NCI-H510A treated with DMSO at 0.1 percent for 48 hours (cell line): ENCODE measurements at regions not wholly inside any gene's neighbourhood (a gene's known extent, or its start where the extent isn't known, plus 50 kb on each side); places are given as distances from the start of the nearest gene placed in this dataset.
A peak's percentile ranks its signal among the peaks of the same experiment; 100 is the strongest.
"Not testable (repeated sequence)": the region's sequence is repeated elsewhere in the genome, so short reads cannot be mapped to it uniquely, and the experiment has no call there.

Experiments
- DNase-seq: peaks from one replicate; lab custom pipeline; 2025; lab: John Stamatoyannopoulos, UW

DNA sequence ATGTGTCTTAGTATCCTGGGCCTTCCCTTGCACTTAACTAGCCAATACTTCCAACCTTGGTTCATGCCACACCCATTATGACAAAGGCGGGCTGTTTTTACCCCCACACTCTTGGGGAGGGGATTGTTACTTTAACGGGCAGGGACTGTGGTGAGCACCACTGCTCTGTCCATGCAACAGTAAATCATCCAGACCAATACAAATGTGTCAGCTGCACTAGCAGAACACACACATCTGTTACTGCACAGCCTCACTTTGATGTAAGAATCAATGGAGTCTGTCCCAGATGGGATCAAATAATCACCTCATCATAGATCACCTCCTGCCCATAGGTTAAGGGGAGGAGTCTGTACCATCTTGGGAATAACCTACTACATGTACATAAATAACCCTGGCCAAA lies 58.1 kb downstream of the NPAP1 start:
- DNase-seq, result no peak

DNA sequence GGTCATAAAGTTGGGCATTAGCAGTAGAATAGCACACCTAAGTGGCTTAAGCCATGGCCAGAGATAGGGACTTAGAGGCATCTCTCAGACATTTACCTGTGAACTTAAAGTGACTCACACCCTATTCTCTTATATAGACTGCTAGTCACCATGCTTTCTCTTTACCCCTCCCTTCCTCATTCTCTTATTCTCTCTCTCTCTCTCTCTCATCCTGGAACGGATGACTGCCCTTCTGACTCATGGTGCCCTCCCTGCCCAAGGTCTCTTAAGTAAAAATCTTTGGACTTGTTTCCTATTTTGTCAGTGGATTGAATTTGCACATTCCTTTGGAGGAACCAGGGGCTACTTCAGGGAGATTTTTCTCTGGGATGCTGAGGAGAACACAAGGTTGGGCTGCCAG lies 58.8 kb downstream of the NPAP1 start:
- no peak for DNase-seq

DNA sequence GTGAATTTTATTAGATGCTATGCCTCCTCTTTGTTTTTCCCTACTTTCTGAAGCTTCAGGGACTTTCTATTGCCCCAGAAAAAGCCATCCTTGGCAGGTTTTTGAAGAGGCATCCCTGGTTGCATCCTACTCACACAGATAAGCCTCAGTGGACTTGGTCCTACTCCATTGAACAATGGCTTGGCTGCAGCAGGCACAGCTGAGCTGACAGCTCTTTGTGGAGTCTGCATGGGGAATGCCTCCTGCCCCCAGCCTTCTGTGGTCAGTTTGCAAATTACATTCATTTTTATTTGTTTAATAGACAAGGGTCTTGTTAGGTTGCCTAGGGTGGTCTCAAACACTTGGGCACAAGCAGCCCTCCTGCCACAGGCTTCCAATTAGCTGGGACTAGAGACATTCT lies 69.7 kb downstream of the NPAP1 start:
- no peak for DNase-seq

GRCh38 chr15:24746094-24746493 lies 70.5 kb downstream of the NPAP1 start:
- no peak for DNase-seq

DNA sequence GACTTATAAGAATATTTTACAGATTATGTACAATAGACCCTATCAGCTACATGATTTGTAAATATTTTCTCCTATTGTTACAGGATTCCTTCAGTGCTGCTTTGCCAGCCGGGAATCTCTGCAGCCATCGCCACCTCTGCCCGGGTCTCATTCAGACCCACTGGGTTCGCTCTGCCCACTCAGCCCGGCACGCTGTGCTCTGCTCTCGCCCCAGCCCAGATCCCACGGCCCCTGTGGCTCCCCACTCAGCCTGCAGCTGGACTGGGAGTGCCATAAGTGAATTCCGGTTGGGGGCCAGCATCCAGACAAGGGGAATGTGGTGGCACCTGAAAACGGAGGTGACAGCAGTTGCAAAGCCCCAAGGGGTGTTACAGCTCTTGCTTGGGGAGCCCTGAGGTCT lies 71.8 kb downstream of the NPAP1 start:
- no peak for DNase-seq

DNA sequence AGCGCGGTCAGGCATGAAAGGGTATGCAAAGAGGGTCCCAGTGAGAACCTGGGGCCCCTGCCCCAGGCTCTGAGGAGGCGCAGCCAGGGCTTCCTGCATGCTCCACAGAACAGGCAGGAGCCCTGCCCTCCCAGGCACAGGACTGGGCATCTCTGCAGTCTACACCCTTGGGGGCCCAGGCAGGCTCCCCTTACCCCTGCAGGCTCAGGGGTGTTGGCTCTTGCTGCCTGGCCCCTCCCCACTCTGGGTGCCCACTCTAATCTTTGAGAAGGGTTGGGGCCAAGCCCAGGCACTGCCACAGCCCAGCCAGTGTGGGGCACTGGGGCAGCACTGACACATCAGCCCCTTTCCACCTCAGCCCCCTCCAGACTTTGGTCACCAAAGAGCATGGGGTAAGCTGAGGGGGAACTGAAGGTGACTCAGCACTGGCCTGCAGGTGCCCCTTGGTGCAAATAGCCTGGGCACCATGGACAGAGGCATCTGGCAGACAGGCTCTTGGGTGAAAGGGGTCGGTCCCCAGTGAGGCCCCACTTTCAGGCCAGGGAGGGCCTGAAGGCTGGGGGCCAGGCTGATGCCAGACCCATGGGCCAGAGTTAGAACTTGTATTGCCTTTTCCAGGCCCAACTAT lies 73.4 kb downstream of the NPAP1 start:
- DNase-seq, result no peak

DNA sequence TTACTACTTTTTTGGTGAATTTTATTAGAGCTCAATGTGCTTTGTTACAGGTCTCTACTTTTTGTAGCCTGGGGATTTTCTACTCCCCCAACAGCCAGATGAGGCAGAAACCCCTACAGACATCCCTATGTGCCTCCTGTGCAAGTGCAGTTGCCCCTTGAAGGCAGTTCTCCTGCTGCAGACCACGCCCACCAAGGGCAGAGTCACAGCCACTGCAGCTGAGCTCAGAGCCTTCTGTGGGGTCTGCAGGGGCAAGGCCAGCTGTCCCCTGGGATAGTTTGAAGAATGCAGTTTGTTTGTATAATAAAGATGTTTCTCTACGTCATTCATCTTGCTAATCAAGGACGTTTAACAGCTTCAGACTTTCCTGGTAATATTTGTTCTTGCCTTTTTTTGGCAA lies 76.8 kb downstream of the NPAP1 start:
- DNase-seq, result no peak

DNA sequence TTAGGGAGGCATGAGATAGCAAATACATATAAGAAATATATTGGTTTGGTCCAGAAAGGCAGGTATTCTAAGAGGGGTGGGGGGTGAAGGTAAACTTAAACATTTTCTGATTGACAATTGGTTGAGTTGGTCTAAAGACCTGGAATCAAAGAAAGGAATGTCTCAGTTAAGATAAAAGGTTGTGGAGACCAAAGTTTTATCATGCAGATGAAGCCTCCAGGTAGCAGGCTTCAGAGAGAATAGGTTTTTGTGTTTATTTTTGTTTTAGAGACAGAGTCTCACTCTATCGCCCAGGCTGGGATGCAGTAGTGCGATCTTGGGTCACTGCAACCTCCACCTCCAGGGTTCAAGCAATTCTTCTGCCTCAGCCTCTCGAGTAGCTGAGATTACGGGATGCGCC lies 80.5 kb downstream of the NPAP1 start:
- no peak for DNase-seq

DNA sequence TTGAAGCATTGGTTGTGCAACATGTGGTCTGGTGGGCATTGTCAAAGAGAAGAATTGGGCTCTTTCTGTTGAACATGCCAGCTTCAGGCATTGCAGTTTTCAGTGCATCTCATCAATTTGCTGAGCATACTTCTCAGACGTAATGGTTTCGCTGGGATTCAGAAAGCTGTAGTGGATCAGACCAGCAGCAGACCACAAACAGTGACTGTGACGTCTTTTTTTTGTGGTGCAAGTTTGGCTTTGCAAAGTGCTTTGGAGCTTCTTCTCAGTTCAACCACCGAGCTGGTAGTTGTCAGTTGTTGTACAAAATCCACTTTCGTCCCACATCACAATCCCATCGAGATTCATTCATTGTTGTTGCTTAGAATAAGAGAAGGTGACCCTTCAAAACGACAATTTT lies 84.5 kb downstream of the NPAP1 start:
- no peak for DNase-seq

GRCh38 chr15:24761704-24762302 lies 86.2 kb downstream of the NPAP1 start:
- no peak for DNase-seq

DNA sequence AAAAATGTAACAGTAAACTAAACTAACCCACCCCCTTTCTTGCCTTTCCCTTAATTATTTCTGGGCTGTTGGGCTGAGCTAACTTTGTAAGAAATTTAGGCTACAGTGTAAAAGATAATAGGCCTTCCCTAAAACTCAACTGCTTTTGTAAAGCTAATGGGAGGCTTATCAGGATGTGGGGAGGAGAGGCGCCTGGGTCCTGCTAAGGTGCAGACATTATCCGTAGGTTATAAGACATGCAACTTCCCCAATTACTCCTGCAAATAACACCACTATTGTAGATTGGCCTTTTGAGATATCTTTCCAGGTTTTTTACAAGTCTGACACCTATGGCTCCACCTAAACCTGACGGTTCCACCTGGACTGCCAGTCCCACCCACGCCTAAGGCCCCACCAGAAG lies 88.3 kb downstream of the NPAP1 start:
- no peak for DNase-seq

- DNase-seq, result no peak
Measured at GRCh38 chr15:24764375-24765171, 89.0 kb downstream of the NPAP1 start.

GRCh38 chr15:24766511-24767133 lies 91.0 kb downstream of the NPAP1 start:
- DNase-seq, result no peak

DNA sequence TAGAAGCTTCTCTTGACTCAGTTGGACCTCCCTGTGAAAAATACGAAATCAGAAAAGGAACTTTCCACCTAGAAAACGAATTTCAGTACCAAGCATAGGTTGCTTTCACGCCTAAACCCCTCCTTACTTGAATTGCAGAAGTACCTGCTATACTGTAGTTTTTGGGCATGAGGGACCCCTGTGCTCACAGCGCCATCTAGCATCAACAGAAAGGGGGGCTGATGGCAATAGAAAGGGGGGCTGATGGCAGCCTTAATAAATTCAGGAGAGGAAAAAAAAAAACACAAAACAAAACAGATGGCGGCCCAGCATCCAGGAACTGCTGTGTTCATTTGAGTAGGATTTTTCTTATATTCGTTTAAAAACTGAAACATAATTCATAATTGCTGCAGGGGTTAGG lies 96.7 kb downstream of the NPAP1 start:
- DNase-seq, result no peak

DNA sequence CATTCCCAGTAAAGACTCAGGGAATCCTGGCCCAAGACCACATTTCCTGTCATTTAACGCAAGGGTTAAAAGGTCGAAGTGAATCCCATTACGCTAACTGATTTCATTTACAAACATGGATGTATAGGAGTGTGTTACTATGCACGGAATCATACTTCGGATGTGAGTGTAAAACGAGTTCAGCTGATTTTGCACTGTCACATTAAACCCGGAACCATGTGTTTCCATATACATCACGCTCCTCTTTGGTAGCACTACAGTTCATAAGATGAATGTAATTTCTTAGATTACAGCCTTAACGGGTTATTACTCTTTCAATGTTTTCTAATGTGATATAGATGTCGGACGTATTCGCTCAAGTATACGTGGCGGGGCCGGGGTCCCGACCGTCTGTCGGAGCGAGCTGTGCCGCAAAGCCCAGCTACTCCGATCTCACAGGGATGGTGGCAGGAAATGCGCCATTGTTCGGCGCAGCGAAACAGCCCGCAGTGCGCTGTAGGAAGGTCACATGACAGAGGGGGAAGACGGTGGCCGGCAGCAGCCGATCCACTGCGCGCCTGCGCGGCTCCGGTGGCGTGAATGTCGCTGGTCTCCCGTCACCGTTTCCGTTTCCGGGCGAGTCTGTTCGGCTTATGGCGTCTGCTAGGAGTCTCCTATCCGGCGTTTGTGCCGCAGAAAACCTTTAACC lies 97.3 kb downstream of the NPAP1 start:
- DNase-seq, result peak; percentile 36

DNA sequence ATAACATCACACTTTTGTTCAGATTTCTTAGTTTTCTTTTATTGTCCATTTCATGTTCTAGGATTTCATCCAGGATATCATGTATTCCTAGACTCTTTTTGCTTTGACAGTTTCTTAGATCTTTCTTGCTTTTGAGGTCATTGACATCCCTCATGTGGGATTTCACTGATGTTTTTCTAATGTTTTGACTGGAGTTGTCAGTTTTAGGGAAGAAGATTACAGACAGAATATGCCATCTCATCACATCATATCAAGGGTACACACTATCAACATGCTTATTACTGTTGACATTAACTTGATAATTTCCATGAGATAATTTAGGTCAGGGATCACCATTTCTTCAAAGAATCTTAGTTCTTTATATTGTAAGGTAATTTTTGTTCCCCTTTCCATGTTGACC lies 101.7 kb downstream of the NPAP1 start:
- DNase-seq, result no peak

DNA sequence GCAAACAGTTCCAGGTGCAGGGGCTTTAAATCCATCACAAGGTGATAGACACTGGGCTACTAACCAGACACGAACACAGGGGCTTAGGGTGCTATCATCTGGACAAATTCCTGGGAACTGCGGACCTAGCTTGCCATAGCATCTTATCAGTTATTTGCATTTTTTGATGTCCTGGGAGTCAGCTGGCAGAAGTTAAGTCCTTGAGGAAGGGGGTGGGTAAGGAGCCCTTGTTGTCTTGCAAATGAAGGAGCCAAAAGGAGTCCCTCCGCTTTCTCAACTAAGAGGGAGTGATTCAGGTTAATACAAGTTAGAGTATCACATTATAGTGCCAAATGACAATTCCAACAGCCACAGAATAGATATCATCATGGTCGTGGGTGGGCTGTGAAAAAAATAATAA lies 108.9 kb downstream of the NPAP1 start:
- no peak for DNase-seq

- no peak for DNase-seq
Measured at GRCh38 chr15:24786347-24786746, 110.8 kb downstream of the NPAP1 start.

DNA sequence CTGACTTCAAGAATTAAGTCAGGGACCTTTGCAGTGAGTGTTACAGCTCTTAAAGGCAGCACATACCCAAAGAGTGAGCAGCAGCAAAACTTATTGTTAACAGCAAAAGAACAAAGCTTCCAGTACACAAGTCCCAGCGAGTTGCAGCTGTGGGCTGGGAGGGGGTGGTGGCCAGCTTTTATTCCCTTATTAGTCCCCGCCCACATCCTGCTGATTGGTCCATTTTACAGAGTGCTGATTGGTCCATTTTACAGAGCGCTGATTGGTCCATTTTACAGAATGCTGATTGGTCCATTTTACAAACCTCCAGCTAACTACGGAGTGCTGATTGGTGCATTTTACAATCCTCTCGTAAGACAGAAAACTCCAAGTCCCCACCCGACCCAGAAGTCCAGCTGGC lies 127.0 kb downstream of the NPAP1 start:
- DNase-seq, result not testable (repeated sequence)

- DNase-seq, result no peak
Measured at GRCh38 chr15:24819680-24820079, 135.1 kb upstream of the SNRPN start.

DNA sequence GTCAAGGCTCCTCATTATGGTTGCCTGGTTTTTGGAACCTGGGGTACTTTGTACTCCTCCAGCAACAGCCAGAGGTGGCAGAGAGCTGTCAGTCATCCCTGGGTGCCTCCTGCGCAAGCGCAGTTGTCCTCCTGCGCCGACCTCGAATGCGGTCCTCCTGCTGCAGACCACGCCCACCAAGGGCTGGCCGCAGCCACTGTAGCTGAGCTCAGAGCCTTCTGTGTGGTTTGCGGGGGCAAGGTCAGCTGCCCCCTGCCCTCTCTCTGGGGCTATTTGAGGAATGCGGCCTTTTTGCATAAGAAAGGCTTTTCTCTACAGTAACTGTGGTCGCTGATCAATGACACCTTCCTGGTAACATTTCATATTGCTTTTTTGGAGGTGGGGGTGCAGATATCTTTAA lies 131.3 kb upstream of the SNRPN start:
- no peak for DNase-seq

DNA sequence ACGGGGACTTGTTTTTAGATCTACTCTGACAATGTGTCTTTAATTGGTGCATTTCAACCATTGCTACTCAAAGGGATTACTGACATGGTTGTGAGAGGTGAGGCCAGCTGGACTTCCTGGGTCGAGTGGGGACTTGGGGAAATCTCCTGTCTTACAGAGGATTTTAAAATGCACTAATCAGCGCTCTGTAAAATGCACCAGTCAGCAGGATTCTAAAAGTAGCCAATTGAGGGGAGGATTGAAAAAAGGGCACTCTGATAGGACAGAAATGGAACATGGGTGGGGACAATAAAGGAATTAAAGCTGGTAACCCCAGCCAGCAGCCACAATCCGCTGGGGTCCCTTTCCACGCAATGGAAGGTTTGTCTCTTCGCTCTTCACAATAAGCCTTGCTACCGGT lies 122.5 kb upstream of the SNRPN start:
- no peak for DNase-seq
